Upper lobe of left lung (tissue), 4 donors: ENCODE measurements at regions not wholly inside any gene's neighbourhood (a gene's known extent, or its start where the extent isn't known, plus 50 kb on each side); places are given as distances from the start of the nearest gene placed in this dataset.

Experiments
- EP300 ChIP-seq, 4 donors: sonication (generic); formaldehyde crosslinking; IDR thresholded peaks; one replicate each; pipeline ENCODE4 v1.5.1; 2017; ENCODE audit warnings: antibody characterized with exemption in 4 of 4, control low read depth in 2 of 4
- POLR2A ChIP-seq, 4 donors: fragments of 450-650 bp; IDR thresholded peaks; one replicate each; pipeline ENCODE4 v1.5.1; 2016 to 2017; ENCODE audit warnings: antibody characterized with exemption in 4 of 4, mild to moderate bottlenecking in 2 of 4
- POLR2AphosphoS5 ChIP-seq, 2 donors: sonication (generic); formaldehyde crosslinking; IDR thresholded peaks; one replicate each; pipeline ENCODE4 v1.5.1; 2017; ENCODE audit warnings: antibody characterized with exemption in 2 of 2
- TF ChIP-seq, protein P1 (sequence below), 6 experiments: fragments of 450-650 bp in 4 of 6; fragments of 200-600 bp in 2 of 6; sonication (generic) in 2 of 6; IDR thresholded peaks; one replicate each; pipeline ENCODE4 v1.5.1; 2016 to 2019; ENCODE audit warnings: antibody characterized with exemption in 6 of 6

DNA sequence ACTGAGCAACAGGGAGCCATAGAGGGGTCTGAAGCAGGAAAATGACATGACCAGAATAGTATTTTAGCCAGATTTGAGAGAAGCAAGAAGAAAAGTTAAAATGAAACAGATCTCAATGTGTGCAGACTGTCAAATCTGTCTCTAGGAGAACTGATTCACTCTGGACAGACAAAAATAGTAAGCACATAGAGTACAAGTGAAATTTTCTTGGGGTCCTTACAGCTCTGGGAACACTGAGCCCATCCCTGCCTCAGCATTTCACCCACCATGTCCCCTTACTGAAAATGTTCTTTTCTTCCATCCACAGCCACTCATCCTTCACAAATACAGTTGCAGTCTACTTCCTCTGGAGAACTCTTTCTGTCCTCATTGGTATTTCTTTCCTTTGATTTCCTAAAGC lies 359.2 kb downstream of the MTX2 start:
- no peak for TF ChIP-seq POLR2A (IDR thresholded peaks at IDR 0.05)
- TF ChIP-seq, protein P1, sequence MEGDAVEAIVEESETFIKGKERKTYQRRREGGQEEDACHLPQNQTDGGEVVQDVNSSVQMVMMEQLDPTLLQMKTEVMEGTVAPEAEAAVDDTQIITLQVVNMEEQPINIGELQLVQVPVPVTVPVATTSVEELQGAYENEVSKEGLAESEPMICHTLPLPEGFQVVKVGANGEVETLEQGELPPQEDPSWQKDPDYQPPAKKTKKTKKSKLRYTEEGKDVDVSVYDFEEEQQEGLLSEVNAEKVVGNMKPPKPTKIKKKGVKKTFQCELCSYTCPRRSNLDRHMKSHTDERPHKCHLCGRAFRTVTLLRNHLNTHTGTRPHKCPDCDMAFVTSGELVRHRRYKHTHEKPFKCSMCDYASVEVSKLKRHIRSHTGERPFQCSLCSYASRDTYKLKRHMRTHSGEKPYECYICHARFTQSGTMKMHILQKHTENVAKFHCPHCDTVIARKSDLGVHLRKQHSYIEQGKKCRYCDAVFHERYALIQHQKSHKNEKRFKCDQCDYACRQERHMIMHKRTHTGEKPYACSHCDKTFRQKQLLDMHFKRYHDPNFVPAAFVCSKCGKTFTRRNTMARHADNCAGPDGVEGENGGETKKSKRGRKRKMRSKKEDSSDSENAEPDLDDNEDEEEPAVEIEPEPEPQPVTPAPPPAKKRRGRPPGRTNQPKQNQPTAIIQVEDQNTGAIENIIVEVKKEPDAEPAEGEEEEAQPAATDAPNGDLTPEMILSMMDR (IDR thresholded peaks at IDR 0.05) = no peak
- no peak for TF ChIP-seq POLR2AphosphoS5 (IDR thresholded peaks at IDR 0.05)
- TF ChIP-seq EP300 (IDR thresholded peaks at IDR 0.05) = no peak
